Gastrocnemius medialis (tissue), 4 donors: ENCODE measurements at regions not wholly inside any gene's neighbourhood (a gene's known extent, or its start where the extent isn't known, plus 50 kb on each side); places are given as distances from the start of the nearest gene placed in this dataset.

Experiments
- ATAC-seq, 2 donors: fragments of 150-250 bp; one replicate each; pipeline ENCODE4 v1.9.1; 2016
- DNase-seq, 2 donors: peaks; one replicate each; pipeline ENCODE4 v3.0.0-alpha.2; 2019
- H3K27ac ChIP-seq, 4 donors: fragments of 200-600 bp; sonication (generic); 1 replicate in 1 of 4; 2 replicates in 3 of 4; pipeline ENCODE4 v1.5.1; 2016 to 2018; ENCODE audit warnings: mild to moderate bottlenecking in 2 of 4, moderate library complexity in 1 of 4
- H3K27me3 ChIP-seq, 3 donors: fragments of 200-600 bp; sonication (generic) in 2 of 3; 1 replicate in 1 of 3; 2 replicates in 2 of 3; pipeline versions ENCODE4 v1.5.1 to v1.6.0; 2016 to 2019; ENCODE audit warnings: mild to moderate bottlenecking in 1 of 3, moderate library complexity in 1 of 3
- H3K36me3 ChIP-seq, 2 donors: fragments of 200-600 bp; sonication (generic) in 1 of 2; one replicate each; pipeline ENCODE4 v1.5.1; 2017 to 2018
- H3K4me1 ChIP-seq, 2 donors: fragments of 200-600 bp; sonication (generic) in 1 of 2; one replicate each; pipeline ENCODE4 v1.5.1; 2016 to 2017; ENCODE audit warnings: mild to moderate bottlenecking in 2 of 2
- H3K4me3 ChIP-seq, 4 donors: fragments of 200-600 bp; sonication (generic) in 3 of 4; 1 replicate in 1 of 4; 2 replicates in 3 of 4; pipeline ENCODE4 v1.5.1; 2016 to 2019; ENCODE audit warnings: mild to moderate bottlenecking in 2 of 4
- H3K9me3 ChIP-seq, 3 donors: fragments of 200-600 bp; sonication (generic) in 2 of 3; 1 replicate in 1 of 3; 2 replicates in 2 of 3; pipeline ENCODE4 v1.5.1; 2016 to 2019
- POLR2A ChIP-seq, 2 donors: fragments of 450-650 bp; IDR thresholded peaks; one replicate each; pipeline ENCODE4 v1.6.1; 2017; ENCODE audit warnings: antibody characterized with exemption in 2 of 2, mild to moderate bottlenecking in 2 of 2, moderate library complexity in 2 of 2
- in situ Hi-C, 4 donors: fragments of 200-750 bp; cut with MboI; loops; one replicate each; pipeline versions ENCODE4 v1.15.0 to v1.8.0; 2017; ENCODE audit warnings: low sequenced_read_pairs in 4 of 4
- intact Hi-C: fragments of 100-400 bp; cut with DNase I; formaldehyde crosslinking; loops from one replicate; pipeline ENCODE4 v1.15.1; 2023; ENCODE audit warnings: low total_unique reads
- TF ChIP-seq, protein P1 (sequence below), 5 experiments: fragments of 450-650 bp in 3 of 5; fragments of 200-600 bp in 2 of 5; sonication (generic) in 2 of 5; IDR thresholded peaks in 4 of 5; conservative IDR thresholded peaks in 1 of 5; 1 replicate in 4 of 5; 2 replicates in 1 of 5; pipeline ENCODE4 v1.5.1; 2016 to 2019; ENCODE audit warnings: antibody characterized with exemption in 5 of 5, mild to moderate bottlenecking in 3 of 5, moderate library complexity in 3 of 5

DNA sequence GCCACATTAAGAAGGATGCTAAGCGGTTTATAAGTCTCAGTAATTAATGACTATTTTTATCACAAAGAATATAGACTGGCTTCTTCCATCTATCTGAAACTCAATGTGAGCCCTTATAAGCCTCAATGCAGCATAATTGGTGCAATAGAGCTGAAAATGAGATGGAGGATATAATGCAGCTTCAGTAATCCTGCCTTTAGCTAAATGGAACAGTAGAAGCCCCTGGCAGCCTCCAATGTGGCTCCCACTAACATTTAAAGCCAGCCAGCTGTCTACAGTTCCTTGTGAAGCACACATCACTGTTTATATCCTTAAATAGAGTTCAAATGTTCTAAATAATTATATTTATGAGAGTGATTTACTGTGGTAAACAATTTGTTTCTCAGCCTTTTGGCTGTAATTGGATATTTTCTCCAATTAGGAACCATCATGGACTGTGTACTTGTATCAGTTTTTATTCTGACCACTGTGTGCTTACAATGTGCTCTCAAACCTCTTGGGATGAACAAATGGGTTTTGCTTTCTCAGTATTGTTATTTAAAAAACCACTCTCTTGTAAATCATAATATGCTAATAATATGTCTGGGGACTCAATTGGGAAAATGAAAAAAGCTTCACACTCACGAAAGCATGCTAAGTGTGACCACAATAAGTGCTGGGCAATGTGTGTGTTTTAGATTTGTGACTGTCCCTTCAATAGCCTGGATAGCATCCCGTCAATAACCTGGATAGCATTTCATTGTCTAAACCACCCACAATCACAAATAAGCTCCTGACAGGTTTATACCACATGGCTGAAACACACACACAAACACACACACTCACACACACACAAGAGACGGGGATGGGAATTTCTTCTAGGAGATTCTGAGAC is 366.6 kb downstream of the GBE1 start:
- H3K36me3 ChIP-seq = no peaks in the 10 kb centered on the region
- DNase-seq (no peak), ATAC-seq (no peak)
- H3K4me3 ChIP-seq = no peak overlapping the region
- H3K4me1 ChIP-seq = no peaks in the 10 kb centered on the region
- intact Hi-C loops (no loop called here), in situ Hi-C loops (no loop called here)
- TF ChIP-seq, protein P1, sequence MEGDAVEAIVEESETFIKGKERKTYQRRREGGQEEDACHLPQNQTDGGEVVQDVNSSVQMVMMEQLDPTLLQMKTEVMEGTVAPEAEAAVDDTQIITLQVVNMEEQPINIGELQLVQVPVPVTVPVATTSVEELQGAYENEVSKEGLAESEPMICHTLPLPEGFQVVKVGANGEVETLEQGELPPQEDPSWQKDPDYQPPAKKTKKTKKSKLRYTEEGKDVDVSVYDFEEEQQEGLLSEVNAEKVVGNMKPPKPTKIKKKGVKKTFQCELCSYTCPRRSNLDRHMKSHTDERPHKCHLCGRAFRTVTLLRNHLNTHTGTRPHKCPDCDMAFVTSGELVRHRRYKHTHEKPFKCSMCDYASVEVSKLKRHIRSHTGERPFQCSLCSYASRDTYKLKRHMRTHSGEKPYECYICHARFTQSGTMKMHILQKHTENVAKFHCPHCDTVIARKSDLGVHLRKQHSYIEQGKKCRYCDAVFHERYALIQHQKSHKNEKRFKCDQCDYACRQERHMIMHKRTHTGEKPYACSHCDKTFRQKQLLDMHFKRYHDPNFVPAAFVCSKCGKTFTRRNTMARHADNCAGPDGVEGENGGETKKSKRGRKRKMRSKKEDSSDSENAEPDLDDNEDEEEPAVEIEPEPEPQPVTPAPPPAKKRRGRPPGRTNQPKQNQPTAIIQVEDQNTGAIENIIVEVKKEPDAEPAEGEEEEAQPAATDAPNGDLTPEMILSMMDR (IDR thresholded peaks at IDR 0.05 in 4 of 5, conservative IDR thresholded peaks at IDR 0.05 in 1 of 5) = no peak
- TF ChIP-seq POLR2A (IDR thresholded peaks at IDR 0.05) = no peak
- no peaks in the 10 kb centered on the region for H3K27me3 ChIP-seq
- H3K9me3 ChIP-seq = no peaks in the 10 kb centered on the region
- no peak overlapping the region for H3K27ac ChIP-seq

DNA sequence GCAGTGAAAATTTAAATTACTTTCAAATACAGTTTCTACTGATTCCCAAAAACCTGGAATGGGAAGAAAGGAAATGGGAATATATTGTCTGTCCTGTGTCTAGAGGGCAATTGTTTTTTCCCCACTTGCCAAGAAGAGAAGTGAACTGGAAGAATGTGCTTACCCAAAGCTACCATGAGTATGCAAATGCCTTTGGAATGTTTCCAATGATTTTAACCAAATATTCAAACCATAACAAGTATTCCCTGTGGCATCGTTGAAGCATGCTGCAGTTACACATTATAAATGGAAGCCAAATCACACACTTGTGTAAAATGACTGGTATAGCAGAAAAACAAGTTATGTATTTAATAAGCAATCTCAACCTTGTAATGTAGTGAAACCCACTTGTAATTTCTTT is 368.2 kb downstream of the GBE1 start:
- Histone ChIP-seq H3K4me3 (no peak overlapping the region), H3K4me1 (no peaks in the 10 kb centered on the region), H3K9me3 (no peaks in the 10 kb centered on the region), H3K27ac (no peak overlapping the region), H3K27me3 (no peaks in the 10 kb centered on the region), H3K36me3 (no peaks in the 10 kb centered on the region)
- intact Hi-C loops = no loop called here
- in situ Hi-C loops = no loop called here
- ATAC-seq (no peak), DNase-seq (no peak)
- TF ChIP-seq, protein P1 (IDR thresholded peaks at IDR 0.05 in 4 of 5, conservative IDR thresholded peaks at IDR 0.05 in 1 of 5) = no peak
- TF ChIP-seq POLR2A (IDR thresholded peaks at IDR 0.05) = no peak

DNA sequence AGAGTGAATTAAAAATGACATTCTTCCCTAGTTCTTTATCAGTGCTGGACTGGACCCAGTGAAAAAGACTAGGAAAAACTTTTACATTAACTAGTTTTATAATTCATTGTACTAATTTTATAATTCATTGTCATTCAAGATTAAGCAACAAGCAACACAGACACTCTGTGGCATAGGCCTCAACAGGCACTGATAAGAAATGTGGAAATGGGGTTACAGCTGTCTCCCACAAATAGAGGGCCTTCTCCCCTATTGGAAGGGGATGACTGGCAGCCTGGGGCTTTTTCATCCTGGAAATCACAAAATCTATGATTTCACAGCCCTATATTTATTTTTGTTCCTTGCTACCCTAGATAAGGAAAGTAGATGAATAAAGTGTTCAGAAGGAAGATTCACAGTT is 370.6 kb downstream of the GBE1 start:
- H3K36me3 ChIP-seq = no peaks in the 10 kb centered on the region
- ATAC-seq (no peak), DNase-seq (no peak)
- no peak overlapping the region for H3K4me3 ChIP-seq
- H3K9me3 ChIP-seq = no peaks in the 10 kb centered on the region
- in situ Hi-C loops (no loop called here), intact Hi-C loops (no loop called here)
- no peak overlapping the region for H3K27ac ChIP-seq
- no peaks in the 10 kb centered on the region for H3K4me1 ChIP-seq
- no peaks in the 10 kb centered on the region for H3K27me3 ChIP-seq
- TF ChIP-seq POLR2A (IDR thresholded peaks at IDR 0.05) = no peak
- TF ChIP-seq, protein P1 (IDR thresholded peaks at IDR 0.05 in 4 of 5, conservative IDR thresholded peaks at IDR 0.05 in 1 of 5) = no peak

DNA sequence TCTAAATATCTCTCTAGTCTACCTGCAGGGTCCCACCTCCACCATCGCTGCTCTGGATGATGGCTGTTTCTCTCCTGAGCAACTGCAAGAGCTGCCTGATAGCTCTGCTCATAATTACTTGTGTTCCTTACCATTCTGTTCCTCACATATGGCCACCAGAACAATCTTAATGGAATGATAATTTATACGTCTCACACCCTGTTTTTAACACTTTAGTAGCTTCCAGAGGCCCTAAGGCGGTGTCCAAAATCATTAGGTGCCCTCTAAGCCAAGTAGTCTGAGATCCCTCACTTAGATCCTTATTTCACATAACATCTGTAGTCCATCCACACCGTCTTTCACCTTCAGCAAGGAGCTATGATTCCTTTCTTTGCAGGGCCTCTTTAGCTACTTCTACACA is 373.3 kb downstream of the GBE1 start:
- Histone ChIP-seq H3K4me3 (no peak overlapping the region), H3K27me3 (no peaks in the 10 kb centered on the region), H3K27ac (no peak overlapping the region), H3K9me3 (no peaks in the 10 kb centered on the region), H3K4me1 (no peaks in the 10 kb centered on the region), H3K36me3 (no peaks in the 10 kb centered on the region)
- in situ Hi-C loops (no loop called here), intact Hi-C loops (no loop called here)
- ATAC-seq (no peak), DNase-seq (no peak)
- TF ChIP-seq POLR2A (IDR thresholded peaks at IDR 0.05) = no peak
- TF ChIP-seq, protein P1 (IDR thresholded peaks at IDR 0.05 in 4 of 5, conservative IDR thresholded peaks at IDR 0.05 in 1 of 5) = no peak
